ENCODE measurements at regions not wholly inside any gene's neighbourhood (a gene's known extent, or its start where the extent isn't known, plus 50 kb on each side); places are given as distances from the start of the nearest gene placed in this dataset.

DNA sequence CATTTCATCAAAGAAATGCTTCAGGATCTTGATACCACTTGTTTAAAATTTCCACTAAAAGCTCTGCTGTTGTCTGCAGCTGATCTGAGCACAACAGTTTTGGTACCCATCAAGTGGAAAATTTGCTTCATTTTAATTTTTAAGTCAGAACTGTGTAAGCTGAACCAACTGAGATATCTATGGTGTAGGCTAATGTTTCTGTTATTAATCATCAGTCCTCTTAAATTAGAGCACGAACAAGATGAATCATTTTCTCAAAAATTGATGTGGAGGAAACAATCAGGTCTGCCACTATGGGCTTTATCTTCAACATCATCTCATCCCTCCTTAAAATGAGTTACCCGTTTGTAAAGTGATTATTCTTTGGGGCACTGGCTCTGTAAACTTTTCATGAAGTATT lies 221.5 kb upstream of the NBEA start:
- TF ChIP-seq, protein P1, sequence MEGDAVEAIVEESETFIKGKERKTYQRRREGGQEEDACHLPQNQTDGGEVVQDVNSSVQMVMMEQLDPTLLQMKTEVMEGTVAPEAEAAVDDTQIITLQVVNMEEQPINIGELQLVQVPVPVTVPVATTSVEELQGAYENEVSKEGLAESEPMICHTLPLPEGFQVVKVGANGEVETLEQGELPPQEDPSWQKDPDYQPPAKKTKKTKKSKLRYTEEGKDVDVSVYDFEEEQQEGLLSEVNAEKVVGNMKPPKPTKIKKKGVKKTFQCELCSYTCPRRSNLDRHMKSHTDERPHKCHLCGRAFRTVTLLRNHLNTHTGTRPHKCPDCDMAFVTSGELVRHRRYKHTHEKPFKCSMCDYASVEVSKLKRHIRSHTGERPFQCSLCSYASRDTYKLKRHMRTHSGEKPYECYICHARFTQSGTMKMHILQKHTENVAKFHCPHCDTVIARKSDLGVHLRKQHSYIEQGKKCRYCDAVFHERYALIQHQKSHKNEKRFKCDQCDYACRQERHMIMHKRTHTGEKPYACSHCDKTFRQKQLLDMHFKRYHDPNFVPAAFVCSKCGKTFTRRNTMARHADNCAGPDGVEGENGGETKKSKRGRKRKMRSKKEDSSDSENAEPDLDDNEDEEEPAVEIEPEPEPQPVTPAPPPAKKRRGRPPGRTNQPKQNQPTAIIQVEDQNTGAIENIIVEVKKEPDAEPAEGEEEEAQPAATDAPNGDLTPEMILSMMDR (IDR thresholded peaks at IDR 0.05): no peak
- no peak for TF ChIP-seq ZFX (IDR thresholded peaks at IDR 0.05; ENCODE audit: borderline replicate concordance)

Measured in 22Rv1 (cell line).